ENCODE measurements at regions not wholly inside any gene's neighbourhood (a gene's known extent, or its start where the extent isn't known, plus 50 kb on each side); places are given as distances from the start of the nearest gene placed in this dataset.
A peak's percentile ranks its signal among the peaks of the same experiment; 100 is the strongest.

DNA sequence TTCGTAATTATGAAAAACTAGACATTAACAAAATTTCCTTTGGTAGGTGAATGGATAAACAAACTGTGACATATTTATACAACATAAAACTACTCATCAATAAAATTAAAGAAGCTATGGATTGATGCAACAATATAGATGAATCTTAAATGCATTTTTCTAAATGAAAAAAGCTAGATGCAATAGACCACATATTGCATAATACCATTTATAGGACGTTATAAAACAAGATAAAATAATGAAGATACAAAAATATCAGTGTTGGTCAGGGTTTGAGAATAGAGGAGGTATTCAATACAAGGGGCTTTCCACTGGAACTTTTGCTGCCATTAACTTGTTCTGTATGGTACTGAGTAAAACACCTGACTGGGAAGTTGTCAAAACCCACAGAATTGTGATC, 314.4 kb downstream of the GRB14 start:
- no peak for DNase-seq

DNA sequence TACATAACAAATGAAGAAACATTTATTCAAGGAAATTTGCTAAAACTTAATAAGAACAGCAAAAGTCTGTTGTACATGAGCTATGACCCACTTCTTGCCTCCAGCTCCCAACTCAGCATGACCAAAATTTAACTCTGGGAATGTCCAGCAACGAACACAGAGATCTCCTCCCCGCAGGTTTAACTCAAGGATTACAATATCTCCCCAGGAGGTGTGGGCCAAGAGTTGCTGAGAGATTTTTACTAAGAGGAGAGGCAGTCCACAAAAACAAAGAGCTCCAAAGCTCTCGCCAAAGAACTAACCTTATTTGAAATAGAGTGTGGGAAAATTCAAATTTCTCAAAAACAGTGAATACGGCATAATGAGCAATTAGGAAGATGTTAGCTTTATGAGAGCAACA, 318.5 kb downstream of the GRB14 start:
- peak in 6 of 58 donors; percentile 1 to 26 (median 2) for DNase-seq

DNA sequence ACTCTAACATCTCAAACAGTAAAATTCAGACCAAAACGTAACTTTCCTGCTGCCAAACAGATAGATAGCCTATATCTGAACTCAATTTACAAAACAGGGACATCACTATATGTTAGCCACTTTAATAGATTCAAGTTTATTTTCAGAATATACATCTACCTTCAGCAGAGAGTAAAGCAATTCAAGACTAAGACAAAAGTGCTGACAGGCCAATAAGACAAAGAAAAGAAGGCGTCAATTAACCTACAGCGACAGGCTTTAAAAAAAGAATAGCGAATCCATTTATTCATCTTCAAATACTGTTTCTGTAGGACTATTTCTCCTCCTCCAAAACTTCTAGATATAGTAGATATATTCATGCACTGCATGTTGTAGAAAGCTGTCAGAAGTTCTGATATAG, 333.0 kb downstream of the GRB14 start:
- no peak for DNase-seq

DNA sequence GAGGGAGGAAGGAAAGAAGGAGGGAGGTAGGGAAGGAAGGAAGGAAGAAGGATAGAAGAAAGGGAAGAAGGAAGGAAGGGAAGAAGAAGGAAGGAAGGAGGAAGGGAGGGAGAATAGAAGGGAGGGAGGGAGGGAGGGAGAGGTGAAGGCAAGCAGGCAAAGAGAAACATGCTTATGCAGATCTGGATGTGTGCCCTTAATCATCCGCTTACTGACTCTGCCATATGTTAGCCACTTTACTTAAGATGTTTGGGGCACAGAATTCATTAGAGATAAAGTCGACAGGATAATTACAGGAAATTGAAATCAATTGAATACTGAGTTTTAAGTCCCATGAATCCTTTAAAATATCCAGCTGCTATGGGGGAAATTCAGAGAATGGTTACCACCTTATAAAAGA, 334.2 kb downstream of the GRB14 start:
- no peak for DNase-seq

DNA sequence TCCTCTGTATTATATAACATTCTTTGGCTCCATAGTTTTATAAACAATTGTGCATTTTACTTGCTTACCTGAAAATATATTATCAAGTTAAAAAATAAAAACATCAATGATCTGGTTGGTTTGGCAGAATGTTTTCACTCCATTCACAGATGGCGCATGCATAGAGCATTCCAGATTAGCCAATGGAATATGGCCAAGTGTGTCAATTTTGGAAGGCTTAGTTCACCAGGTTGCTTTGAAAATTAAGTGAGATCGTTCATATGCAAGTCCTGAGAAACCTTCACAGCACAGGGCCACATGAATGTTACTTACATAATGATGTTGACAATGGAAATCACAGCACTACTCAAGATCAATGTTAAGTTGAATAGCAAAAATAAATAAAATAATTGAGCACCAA, 335.7 kb downstream of the GRB14 start:
- DNase-seq = no peak

DNA sequence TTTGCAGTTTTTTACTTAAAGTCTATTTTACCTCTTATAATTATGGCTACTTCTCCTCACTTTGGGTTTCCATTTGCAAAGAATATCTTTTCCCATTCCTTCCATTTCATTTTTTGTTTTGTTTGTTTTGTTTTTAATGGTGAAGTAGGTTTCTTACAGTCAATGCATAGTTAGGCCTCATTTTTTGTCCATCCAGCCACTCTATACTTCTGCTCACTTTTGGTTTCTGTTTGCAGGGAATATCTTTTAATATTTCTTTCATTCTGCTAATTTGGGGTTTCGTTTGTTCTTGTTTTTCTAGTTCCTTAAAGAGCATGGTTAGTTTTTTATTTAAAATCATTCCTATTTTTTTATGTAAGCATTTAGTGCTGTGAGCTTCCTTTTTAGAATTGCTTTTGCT, 339.4 kb downstream of the GRB14 start:
- DNase-seq = no peak

DNA sequence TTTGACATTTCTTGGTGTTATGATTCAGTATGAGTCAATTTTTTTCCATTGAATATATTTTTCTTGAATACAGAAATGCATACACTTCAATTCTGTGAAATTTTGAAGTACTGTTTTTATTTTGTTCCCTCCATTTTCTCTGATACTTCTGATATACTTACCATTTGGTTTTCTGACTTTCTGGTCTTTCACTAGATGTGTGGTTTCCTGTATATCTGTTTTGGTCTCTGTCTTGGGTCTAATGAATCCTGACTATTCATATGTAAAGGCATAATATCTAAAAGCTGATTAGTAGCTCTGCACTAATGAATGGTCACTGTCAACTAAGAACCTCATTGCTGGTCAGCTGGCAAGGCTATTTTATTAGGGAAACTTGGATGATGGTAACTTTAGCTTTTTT, 345.6 kb downstream of the GRB14 start:
- no peak for DNase-seq

DNA sequence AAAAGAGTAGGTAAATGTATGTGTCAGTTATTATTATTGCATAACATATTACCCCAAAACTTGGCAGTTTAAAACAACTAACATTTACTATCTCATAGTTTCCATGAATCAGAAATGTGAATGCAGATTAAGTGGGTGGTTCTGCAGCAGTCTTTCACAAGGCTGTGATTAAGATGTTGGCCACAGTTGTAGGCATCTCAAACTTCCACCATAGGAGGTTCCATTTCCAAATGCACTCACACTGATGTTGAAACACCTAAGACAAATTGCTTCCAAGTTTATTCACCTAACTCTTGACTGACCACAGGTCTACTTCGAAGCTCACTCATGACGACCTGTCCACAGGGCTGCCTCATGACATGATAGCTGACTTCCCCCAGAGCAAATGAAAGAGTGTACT, 360.8 kb downstream of the GRB14 start:
- no peak for DNase-seq

DNA sequence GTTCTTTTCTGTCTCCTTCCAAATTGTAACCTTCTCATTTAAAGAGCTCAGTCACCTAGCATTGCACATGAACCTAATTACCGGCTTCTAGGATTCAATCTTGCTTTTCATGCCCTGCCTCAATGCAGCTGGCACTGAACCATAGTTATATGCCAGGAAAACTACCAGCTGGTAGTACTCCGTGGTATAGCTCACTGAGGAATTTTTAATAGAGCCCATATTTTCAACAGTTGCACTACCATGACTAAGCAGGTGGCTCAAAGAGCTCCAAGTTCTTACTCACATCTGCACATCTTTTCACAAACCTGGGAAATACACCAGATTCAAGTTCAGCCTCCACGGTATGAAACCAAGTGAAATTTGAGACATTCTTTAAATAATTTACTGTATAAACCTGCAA, 363.5 kb downstream of the GRB14 start:
- DNase-seq = peak in 2 of 58 donors; percentile 0 to 6

DNA sequence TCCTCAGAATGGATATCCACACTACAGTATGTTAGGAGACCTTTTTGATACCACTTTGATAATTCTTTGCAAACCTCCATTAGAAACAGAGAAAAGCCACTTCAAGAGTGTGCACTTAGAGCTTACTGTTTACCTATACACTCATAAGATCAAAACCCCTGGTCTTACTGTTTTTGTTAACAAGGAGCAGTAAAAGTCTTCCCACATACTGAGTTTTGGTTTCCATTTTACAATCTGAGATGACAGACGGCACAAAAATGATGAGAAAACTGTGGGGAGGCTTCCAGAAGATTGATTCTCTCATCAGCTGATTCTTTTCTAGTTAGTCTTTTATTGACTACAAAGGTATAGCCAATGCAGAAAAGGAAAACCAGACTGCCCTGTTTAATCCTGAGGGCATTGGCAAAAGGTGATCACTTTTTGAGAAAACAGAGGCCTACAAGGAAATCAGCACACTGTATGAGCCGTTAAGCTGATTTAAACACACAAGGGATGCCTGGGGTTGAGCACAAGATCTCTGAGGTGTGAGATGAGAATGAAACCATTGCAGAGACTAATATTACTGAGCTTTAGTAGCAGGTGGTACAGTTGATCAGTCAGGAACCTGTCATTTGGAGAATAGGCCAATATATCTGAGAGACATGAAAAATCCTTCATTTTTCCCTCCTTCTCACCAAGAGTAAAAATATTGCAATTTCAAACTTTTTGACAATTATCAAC, 368.6 kb downstream of the GRB14 start:
- no peak for DNase-seq

DNA sequence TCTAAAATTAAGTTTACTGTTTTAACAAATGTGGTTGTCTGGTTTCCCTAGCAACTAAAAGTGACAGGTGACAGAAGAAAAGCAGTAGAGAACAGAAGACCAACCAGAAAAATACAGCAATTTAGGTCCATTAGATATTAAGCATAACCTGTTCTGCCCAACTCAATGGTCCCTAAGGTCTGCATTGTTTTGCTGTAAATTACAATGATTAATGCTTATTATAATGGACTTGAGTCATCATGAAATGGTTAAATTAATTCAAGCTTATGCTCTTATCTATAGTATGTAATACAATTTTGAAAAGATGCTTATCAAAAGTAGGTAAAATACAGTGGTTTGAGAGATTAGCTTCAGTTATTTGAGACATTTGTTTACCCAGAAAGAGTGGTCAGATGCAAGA, 378.0 kb downstream of the GRB14 start:
- DNase-seq = no peak

DNA sequence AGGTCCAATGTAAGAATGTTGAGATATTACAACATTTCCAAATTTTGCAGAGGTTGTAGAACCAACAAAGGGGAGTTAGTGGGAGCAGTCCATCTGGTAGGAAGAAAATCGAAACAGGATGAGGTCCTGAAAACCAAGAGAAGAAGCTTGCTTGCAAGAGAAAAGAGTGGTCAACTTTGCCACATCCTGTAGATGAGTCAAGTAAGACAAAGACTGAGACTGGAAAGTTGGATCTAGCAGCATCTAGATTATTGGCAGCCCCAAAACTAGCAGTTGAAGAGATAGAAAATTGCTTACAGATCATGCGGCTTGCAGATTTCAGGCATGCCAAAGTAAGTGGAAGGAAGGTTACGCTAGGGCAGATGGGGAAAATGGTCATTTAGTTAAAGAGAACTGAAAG, 378.9 kb downstream of the GRB14 start:
- DNase-seq = no peak

DNA sequence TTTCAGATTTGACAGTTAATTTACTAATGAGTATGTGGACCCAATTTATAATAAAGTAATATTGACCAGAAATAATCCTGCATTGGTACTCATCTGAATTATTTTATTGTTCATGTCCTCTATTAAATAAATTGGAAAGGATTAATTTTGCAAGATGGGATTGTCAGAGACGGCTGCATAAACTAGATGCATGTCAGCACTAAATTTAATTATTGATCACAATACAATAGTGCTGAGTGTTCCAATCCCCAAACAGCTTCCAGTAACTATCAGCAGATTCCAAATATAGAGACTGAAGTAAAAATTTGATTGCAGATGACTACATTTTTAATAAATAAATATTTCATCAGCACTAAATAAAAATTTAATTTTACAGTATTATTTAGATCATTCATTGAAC, 387.2 kb downstream of the GRB14 start:
- no peak for DNase-seq

DNA sequence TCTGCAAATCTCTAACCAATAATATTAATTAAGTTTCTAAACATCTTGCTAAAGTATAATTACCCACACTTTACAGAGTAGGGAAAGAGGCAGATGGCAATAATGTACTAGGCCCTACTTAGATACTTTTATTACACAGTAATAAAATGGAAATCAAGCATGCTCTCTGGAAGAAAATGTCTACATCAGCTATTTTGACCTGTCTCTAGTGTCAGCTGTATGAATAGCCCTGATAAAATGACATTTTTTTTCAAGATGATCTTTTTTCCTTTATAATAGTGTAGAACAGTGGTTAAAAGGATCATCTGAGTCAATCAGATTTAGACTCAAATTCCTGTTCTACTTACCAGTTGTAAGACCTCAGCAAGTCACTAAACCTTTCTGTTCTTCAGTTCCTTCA, 397.3 kb downstream of the GRB14 start:
- DNase-seq = no peak

DNA sequence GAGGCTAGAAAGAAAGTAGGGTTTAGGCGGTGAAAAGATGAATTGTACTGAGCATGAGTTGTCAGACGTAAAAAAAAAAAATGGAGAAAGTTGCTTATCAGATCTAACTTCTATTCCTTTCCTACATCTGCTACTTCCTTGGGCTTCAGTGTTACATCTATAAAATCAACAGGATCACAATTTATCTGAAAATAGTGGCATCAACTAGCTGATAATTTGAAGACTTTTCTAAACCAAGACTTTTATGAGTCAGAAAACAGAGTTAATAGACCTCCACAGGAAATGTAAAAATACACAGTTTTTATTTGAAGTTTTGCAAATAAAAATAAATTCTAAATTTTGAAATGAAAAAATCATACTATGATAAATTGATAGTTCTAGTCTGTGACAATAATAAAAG, 399.8 kb downstream of the GRB14 start:
- DNase-seq = no peak

DNA sequence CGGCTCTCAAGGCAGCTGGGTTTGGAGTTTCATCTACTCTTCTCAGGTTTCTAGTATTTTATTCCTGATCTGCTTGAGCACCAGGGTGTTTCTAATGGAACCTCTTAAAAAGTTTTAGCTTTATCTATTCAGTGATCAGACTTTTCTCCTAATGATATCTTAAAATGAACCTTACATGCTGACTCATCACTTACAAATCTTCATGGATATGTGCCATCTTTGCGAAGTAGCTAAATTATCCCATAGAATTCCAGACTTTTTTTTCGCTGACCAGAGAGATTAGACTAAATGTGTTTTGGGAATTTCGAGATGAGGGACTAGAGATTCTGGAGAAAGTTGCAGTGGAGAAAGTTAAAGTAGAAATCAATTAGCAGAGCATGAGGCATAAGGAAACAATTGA, 401.0 kb downstream of the GRB14 start:
- DNase-seq = no peak

DNA sequence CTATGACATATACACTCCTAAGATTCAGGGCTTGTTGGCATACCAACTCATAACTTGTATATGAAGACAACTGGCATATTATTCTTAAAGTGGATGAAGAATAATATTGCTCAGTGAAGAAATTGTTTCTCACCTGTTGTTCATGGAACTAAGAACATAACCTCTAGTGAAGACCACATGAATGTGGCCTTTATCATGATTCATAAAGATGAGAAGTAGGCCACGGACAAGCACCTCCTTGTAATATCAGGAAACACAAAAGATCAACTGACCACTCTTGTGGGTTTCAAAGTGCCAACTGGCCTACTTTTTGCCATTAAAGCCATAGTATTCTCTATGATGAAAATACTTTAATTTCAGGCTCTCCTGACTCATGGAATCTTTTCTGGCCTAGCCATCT, 407.4 kb downstream of the GRB14 start:
- DNase-seq = no peak

DNA sequence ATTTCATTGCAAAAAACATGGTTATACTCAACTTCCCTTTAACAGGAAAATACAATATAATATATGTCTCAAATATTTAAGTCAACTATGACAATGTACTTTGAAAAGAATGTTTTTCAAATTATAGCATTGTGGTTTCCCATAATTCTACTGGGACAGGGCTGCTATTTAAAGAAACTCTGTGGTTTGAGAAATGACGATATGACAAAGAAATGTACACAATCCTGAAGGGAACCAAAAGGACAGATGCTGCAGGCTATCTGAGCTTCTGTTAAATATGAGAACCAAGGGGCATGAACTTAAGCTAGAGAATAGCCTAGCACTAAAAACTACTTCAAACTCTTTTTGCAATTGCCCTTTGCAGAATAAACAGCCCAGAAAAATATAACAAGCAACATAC, 415.9 kb downstream of the GRB14 start:
- DNase-seq = no peak

DNA sequence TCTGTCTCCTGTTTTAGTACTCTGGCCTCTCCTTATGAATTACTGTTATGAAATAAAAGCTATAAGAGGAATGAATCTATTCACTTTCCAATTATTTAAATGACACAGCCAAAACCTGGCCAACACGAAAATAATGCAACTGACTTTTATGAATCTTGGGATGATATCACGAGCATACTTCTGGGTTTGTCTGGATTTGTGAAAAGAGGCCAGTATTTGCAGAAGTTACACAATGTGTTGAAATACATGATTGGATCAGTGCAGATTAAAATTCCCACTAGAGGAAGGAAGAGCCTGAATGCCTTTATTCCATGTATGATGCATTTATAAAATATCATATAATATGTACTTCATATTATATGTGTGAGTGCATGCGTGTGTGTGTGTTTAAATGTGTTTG, 418.2 kb downstream of the GRB14 start:
- no peak for DNase-seq

DNA sequence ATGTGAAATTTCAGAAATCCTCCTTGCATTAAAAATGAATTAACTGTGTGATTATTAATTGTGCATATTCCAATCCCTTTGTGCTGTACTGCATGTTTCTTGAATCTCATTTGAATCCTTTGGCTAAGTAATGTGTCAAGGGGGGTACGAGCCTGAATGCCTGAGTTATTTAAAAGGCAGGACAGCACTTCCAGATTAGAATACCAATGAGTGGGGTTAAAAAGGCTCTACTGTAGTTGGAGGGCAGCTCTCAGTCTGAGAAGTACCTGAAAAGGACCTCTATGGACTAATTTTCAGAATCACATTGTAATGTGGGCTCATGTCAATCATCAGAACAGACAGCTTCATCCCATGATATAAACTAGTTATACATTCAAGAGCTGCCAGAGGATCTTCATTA, 423.0 kb downstream of the GRB14 start:
- no peak for DNase-seq

DNA sequence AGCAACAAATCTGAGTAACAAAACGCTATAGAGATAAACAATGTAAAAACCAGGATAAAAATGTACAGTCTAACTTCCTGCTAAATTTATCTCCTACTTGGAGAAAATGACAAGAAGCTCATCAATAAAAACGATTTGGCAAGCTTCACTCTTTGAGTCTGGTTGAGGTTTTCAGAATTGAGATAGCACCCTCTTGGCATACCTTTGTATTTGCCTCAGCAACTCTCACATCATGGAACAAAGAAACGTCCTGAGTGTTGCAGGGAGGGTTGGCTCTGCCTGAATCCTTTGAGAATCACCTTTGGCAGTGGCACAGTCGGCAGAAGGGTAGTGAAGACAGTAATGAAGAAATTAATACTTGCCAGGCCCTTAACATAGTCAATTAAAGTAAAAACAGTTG, 430.6 kb downstream of the GRB14 start:
- no peak for DNase-seq

DNA sequence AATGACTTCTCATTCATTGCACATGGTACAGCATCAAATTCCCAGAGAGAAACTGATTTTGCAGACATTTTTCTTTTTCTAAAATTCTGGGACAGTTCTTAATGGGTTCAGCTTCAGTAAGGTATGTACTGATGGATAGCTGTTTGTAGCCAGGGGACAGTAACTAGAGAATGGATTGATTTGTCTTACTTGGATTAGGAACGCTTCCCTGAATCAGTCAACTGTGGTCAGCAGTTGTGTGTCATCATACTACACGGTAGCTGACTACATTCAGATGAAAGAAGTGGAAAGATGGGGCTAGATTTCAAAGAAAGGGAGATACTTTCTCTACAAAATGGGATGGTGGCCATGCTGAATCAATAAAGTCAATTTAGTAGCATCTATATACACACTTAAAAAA, 431.4 kb downstream of the GRB14 start:
- DNase-seq = no peak

DNA sequence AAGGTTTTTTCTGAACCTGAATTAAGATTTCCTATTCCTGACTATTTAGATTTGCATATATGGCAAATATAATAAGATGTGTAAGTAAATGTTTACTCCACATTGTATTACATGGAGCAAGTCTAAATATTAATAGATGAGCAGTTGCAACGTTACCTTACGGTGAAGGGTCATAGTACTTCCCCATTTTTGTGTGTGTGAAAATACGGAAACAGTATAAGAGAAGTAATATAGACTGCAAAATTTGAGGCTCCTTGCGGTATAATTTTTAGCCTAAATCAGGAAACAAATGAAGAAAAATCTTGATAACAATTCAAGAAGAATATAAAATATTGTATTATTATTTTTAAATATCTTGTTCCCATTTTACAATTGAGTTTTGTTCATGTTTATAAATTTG, 434.2 kb downstream of the GRB14 start:
- no peak for DNase-seq

DNA sequence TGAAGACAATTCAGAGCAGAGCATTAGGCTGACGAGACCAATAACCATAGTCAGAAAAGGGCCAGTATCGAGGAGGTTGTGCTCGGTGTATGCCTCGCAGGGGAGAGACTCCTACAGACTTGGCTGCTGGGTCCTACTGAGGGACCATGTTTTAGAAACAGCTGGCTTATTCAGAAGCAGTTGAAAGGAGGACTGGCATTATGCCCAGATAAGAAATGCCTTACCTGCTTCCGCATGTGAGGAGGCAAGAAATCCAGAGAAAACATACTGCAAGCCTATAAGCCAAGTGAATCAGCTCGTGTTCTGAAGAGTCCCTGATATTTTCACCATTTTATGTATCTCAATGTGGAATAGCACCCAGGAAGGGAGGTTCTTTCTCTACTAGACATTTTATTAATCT, 434.7 kb downstream of the GRB14 start:
- DNase-seq = no peak

Data from anterior cingulate cortex (tissue), 58 donors.